CD4-positive, alpha-beta T cell treated with Interleukin-21 for 1 hour (primary cell): ENCODE measurements at regions not wholly inside any gene's neighbourhood (a gene's known extent, or its start where the extent isn't known, plus 50 kb on each side); places are given as distances from the start of the nearest gene placed in this dataset.

ENCODE experiments used
- DNase-seq: peaks from one replicate; pipeline ENCODE4 v3.0.0-alpha.2; 2020

DNA sequence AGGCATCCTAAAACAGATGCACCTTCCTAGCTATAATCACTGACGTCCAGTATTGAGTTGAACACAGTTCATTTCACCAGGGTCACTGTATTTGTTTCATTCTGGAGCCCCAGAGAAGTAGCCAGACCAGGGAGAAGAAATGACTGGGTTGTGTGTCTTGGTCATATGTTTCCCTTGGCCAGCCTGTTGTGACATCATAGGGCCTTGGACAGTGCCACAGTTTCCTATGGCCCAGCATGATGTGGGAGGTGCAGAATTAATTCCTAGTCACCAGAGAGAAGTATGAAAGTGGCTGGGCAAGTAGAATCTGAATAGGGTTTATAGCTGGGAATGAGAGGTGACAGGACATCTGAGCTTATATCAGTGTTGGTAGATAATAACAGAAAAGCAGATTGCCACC, 84.0 kb upstream of the ZBED5 start:
- no peak for DNase-seq

GRCh38 chr11:10941414-10941813, 83.6 kb upstream of the ZBED5 start:
- no peak for DNase-seq

DNA sequence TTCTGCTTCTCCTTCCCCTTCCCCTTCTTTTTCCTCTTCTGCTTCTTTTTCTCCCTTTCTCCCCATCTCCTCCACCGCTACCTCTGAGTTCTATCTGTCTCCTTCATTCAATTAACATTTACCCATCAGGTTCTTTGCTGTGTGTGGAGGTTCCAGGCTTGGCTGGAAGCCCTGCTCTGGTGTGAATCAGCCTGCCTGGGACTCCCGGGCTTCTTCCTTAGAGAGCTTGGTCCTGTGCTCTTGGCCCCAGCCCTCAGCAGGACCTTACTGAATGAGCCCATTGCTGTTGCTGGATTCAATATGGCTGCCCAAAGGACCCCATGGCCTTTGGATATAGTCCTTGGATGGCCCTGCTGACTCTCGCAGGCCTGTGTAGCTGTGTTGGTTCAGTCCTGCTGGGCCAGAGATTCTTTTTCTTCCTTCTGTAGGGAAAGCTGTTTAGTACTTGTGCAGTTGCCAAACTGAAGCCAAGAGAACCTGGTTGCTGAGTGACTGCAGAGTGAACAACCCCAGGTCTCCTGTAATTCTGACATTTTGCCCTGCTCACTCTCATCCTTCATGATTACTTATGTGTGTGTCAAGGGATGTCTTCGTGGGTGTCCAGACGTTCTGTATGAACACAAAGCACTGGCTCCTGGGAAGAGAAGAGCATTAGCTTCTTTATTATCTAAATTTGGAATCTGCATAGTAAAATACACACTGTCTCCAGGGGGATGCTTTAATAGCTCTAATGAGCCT, 81.0 kb upstream of the ZBED5 start:
- DNase-seq = no peak

DNA sequence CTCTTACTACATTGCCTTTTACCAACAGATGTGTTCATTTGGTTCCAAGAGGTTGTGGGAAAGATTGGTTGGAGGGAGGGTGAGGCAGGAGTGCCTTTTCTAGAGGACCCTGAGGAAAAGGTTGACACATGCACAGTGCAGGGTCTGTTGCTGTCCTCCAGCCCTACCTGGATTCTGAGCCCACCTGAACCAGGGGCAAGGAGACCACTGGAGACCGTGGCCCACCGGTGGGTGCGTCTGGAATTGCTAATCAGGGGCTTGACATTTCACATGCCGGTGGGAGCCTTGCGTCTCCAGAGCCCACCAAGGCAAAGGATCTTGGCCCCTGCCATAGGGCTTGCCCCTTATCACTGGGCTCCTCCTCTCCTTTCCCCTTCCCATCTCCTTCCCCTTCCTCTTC, 80.4 kb upstream of the ZBED5 start:
- no peak for DNase-seq

GRCh38 chr11:10937385-10937771, 79.5 kb upstream of the ZBED5 start:
- DNase-seq = no peak

GRCh38 chr11:10936626-10937384, 79.0 kb upstream of the ZBED5 start:
- DNase-seq = no peak

- DNase-seq = no peak
Measured at GRCh38 chr11:10935015-10935559, 77.2 kb upstream of the ZBED5 start.

- no peak for DNase-seq
Measured at GRCh38 chr11:10934293-10934860, 76.5 kb upstream of the ZBED5 start.

- DNase-seq = peak; percentile 81
Measured at GRCh38 chr11:10933455-10934292, 75.8 kb upstream of the ZBED5 start.

GRCh38 chr11:10932976-10933375, 75.1 kb upstream of the ZBED5 start:
- no peak for DNase-seq

DNA sequence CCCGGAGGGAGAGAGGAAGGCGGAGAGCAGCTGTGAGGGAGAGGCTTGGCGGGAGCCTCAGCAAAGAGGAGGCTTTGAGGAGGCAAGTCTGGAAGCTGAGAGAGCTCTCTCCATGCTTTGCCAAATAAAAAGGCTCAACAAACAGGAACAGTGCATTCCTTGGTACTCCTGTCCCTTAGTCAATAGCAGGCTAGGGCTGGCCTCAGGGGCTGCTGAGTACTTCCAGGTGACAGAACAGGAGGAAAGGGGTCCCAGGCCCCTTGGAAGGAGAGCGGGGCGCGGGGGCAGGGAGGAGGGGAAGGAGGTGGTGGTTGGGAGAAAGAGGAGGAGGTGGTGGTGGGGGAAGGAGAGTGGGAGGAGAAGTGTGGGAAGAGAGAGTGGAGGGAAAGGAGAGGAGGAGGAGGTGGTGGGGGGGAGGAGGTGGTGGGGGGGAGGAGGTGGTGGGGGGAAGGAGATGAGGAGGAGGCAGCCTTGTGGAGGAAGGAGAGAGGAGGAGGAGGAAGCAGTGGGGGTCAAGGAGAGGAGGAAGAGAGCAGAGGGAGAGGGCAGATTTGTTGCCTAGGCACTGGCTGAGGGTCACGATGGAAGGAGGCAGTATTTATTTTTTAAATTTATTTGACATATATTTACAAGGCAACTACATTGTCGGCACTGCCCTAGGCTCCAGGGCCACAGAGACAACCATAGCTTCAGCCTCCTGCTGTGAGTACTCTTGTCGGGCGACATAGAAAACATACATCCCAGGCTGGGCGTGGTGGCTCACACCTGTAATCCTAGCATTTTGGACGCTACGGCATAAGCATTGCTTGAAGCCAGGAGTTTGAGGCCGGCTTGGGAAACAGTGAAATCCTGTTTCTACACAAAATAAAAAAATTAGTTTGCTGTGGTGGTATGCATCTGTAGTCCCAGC, 74.2 kb upstream of the ZBED5 start:
- DNase-seq = no peak

GRCh38 chr11:10930972-10931760, 73.3 kb upstream of the ZBED5 start:
- peak; percentile 43 for DNase-seq

DNA sequence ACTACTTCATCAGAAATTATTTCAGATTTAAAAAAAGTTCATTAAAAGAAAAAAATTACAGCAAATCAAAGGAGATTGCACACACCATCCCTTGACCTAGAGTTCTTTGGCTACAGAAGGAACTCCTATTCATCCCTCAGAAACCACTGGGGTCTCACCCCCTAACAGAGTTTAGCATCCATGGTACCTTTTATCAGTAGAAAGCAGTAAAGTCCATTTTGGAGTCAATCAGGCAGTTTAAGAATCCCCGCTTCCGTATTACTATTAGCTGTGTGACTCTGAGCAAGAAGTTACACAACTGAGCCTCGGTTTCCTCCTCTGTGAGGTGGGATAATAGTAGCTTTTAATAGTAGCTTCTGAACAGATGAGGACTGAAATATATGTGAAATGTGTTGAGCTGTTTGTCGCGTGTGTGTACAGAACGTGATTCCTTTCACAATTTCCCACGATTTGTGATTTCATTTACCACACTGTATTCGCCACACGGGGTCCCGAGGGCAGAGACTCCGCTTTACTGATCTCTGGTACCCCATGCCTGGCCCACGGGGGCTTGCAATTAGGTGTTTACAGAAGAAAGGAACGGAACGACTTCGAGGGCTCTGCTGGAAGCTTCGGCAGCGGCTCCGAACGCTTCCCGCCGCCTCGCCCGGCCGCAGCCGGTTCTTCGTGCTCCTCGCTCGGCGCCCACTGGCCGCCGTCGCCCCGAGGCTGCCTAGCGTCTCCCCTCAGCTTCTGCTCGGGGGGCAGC, 72.5 kb upstream of the ZBED5 start:
- no peak for DNase-seq

GRCh38 chr11:10927538-10927937, 69.7 kb upstream of the ZBED5 start:
- DNase-seq = no peak

- no peak for DNase-seq
Measured at GRCh38 chr11:10926801-10927211, 69.0 kb upstream of the ZBED5 start.

DNA sequence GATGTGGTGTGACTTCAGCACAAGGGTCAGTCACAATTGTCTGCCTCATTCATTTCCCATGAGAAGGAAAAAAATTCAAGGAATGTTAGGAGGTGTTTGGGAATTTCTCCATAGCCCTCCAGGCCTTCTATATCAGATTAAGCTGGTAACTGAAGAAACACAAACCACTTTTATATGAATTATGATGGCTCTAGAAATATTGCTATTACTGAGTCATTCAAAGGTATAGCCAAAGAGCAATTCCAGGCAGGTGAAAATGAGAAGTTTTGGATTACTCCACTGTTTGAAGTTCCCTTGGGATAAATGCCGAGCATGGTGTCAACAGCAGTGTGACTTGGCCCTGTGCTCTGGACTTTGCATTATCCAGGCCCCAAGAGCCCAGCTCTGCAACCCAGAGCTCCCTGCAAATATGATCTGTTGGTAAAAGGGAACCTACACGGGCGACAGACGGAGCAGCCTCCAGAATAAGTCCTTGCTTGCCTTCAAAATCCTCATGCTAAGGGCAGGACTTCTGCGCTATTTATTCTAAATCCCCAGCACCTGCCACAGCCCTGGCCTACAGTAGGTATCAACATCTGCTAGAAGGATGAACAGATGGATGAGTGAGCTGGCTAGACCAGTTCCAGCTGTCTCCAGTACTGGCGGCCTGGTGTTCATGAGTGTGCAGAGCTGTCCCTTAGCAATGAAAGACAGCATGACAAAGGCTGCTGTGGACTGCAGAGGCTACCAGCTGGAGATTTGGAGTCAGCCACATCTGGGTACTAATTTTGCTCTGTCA, 67.5 kb upstream of the ZBED5 start:
- no peak for DNase-seq

DNA sequence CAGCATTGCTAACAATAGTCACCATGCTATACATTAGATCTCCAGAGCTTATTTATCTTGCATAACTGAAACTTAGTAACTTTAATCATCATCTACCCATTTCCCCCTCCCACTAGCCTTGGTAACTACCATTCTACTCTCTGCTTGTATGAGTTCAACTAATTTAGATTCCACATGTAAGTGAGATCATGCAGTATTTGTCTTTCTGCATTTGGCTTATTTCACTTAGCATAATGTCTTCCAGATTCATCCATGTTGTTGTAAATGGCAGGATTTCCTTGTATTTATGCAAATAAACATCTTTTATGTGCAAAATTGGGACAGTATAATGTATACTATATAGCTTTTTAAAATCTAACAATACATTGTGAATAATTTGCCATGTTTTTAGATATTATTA, 66.0 kb upstream of the ZBED5 start:
- no peak for DNase-seq

DNA sequence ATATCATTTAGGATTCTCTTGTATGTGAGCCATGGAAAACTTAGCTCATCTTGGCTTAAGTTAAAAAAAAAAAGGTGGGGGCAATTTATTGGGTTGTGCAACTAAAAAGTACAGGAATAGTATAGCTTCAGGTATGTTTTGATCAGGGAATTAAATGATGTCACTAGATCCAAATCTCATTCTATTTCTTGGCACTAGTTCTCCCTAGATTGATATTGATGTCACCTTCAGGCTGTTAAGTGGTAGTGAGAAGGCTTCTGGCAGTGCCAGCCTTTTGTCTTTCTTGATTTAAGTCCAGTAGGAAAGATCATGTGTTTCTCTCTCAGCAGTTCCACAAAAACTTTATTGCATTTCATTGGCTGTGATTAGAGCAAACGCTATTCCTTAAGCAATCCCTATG, 65.0 kb upstream of the ZBED5 start:
- no peak for DNase-seq

DNA sequence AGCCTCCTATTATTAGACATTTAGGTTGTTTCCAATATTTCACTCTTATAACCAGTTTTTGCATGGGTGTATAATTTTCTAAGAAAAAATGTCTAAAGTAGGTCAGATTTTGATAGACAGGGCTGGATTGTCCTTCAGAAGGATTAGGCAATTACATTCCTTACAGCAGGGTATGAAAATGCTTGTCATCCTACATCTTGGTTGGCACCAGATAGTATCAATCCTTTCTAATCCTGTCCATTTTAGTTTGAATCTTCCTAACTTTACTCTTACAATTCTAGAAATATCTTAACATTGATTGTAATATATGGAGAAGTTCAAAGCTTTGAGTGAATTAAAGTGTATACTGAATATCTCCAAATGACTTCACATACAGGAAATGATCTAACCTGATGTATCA, 63.0 kb upstream of the ZBED5 start:
- no peak for DNase-seq
